ENCODE measurements at regions not wholly inside any gene's neighbourhood (a gene's known extent, or its start where the extent isn't known, plus 50 kb on each side); places are given as distances from the start of the nearest gene placed in this dataset.

- H3K27me3 Mint-ChIP-seq (ENCODE audit: low read depth): no peaks in the 10 kb centered on the region
- no peak overlapping the region for H3K4me3 Mint-ChIP-seq
- H3K27ac Mint-ChIP-seq: no peak overlapping the region
- ChIA-PET POLR2A (no interaction called here), CTCF (no interaction called here)
- peaks cover 2% of the 10 kb centered on the region; the same call in 1 of the 2 replicates for H3K4me1 Mint-ChIP-seq
- no peaks in the 10 kb centered on the region for H3K9me3 Mint-ChIP-seq
- ATAC-seq (no peak), DNase-seq (ENCODE audit: low spot score) (no peak)
- no peaks in the 10 kb centered on the region for H3K36me3 Mint-ChIP-seq
- TF ChIP-seq MLX (CRISPR knock-in tag; IDR thresholded peaks at IDR 0.05) (no peak), FOXP4 (CRISPR knock-in tag; IDR thresholded peaks at IDR 0.05) (no peak), JAZF1 (CRISPR knock-in tag; IDR thresholded peaks at IDR 0.05) (no peak), ZNF423 (CRISPR knock-in tag; IDR thresholded peaks at IDR 0.05) (no peak), MAX (CRISPR knock-in tag; IDR thresholded peaks at IDR 0.05) (no peak), ZNF263 (CRISPR knock-in tag; IDR thresholded peaks at IDR 0.05; ENCODE audit: low read depth) (no peak), ZBTB43 (CRISPR knock-in tag; IDR thresholded peaks at IDR 0.05) (no peak)
These were observed 1178.2 kb upstream of the PCDH20 start for GRCh38 chr13:62593804-62594203.

- ATAC-seq: no peak
- Mint-ChIP-seq H3K4me1 (no peaks in the 10 kb centered on the region), H3K9me3 (no peaks in the 10 kb centered on the region), H3K27ac (no peak overlapping the region), H3K27me3 (ENCODE audit: low read depth) (no peaks in the 10 kb centered on the region), H3K36me3 (no peaks in the 10 kb centered on the region), H3K4me3 (no peak overlapping the region)
- DNase-seq (ENCODE audit: low spot score): no peak
- CTCF ChIA-PET: no interaction called here
- POLR2A ChIA-PET: interaction anchor here (0.6 kb wide), 1 partner anchor 109 kb away, joined by 3 read pairs; no protein-coding TSS in a partner anchor
- TF ChIP-seq SMAD3 (CRISPR knock-in tag; IDR thresholded peaks at IDR 0.05; ENCODE audit: borderline replicate concordance) (no peak), IRF1 (CRISPR knock-in tag; IDR thresholded peaks at IDR 0.05) (no peak), ZSCAN18 (CRISPR knock-in tag; IDR thresholded peaks at IDR 0.05) (no peak), MAX (CRISPR knock-in tag; IDR thresholded peaks at IDR 0.05) (no peak), CBFB (CRISPR knock-in tag; IDR thresholded peaks at IDR 0.05; ENCODE audit: low read depth) (no peak), USF1 (CRISPR knock-in tag; IDR thresholded peaks at IDR 0.05) (no peak), ZNF512 (CRISPR knock-in tag; IDR thresholded peaks at IDR 0.05; ENCODE audit: borderline replicate concordance) (no peak), NR2C2 (CRISPR knock-in tag; IDR thresholded peaks at IDR 0.05) (no peak), GABPB1 (CRISPR knock-in tag; IDR thresholded peaks at IDR 0.05) (no peak), ZNF425 (CRISPR knock-in tag; conservative IDR thresholded peaks at IDR 0.05) (no peak), NFYB (CRISPR knock-in tag; conservative IDR thresholded peaks at IDR 0.05; ENCODE audit: low read depth) (no peak), AFF4 (CRISPR knock-in tag; IDR thresholded peaks at IDR 0.05; ENCODE audit: borderline replicate concordance) (no peak), TCF7 (CRISPR knock-in tag; IDR thresholded peaks at IDR 0.05; ENCODE audit: low read depth) (no peak)
These were observed 1167.8 kb upstream of the PCDH20 start for GRCh38 chr13:62583466-62583865.
